GM23338 (cell line): ENCODE measurements at regions not wholly inside any gene's neighbourhood (a gene's known extent, or its start where the extent isn't known, plus 50 kb on each side); places are given as distances from the start of the nearest gene placed in this dataset.

Experiments used
- ATAC-seq: fragments of 200-7000 bp; cut with Tn5 transposase; 3 replicates; pipeline ENCODE4 v1.9.1; 2020
- DNase-seq: peaks from one replicate; pipeline ENCODE4 v3.0.0-alpha.2; 2015; ENCODE audit warnings: low spot score
- H2AFZ ChIP-seq: fragments of 200-600 bp; sonication (generic); 2 replicates; pipeline ENCODE4 v1.8.0; 2016; ENCODE audit warnings: antibody characterized with exemption, mild to moderate bottlenecking, moderate library complexity
- H3F3A ChIP-seq: fragments of 200-600 bp; sonication (generic); replicated peaks from 2 replicates; pipeline ENCODE4 v1.8.0; 2017; ENCODE audit warnings: antibody characterized with exemption, mixed run types, low read depth
- H3K27ac ChIP-seq: fragments of 200-600 bp; sonication (generic); 2 replicates; pipeline ENCODE4 v1.6.1; 2016; ENCODE audit warnings: low read depth
- H3K27me3 ChIP-seq: fragments of 200-600 bp; sonication (generic); 2 replicates; pipeline ENCODE4 v1.8.0; 2016; ENCODE audit warnings: mild to moderate bottlenecking, mixed run types, moderate library complexity; ENCODE audit not compliant: insufficient read depth
- H3K36me3 ChIP-seq: fragments of 200-600 bp; sonication (generic); 2 replicates; pipeline ENCODE4 v1.8.0; 2016; ENCODE audit warnings: mild to moderate bottlenecking; ENCODE audit not compliant: insufficient read depth
- H3K4me1 ChIP-seq: fragments of 200-600 bp; sonication (generic); 2 replicates; pipeline ENCODE4 v1.8.0; 2016; ENCODE audit warnings: mild to moderate bottlenecking, moderate library complexity; ENCODE audit not compliant: insufficient read depth
- H3K4me2 ChIP-seq: fragments of 200-600 bp; sonication (generic); 2 replicates; pipeline ENCODE4 v1.7.1; 2017; ENCODE audit warnings: mixed run types
- H3K4me3 ChIP-seq: fragments of 200-600 bp; sonication (generic); 2 replicates; pipeline ENCODE4 v1.6.1; 2016; ENCODE audit warnings: mixed run types
- H3K79me2 ChIP-seq: fragments of 200-600 bp; sonication (generic); replicated peaks from 2 replicates; pipeline ENCODE4 v1.8.0; 2017; ENCODE audit warnings: mild to moderate bottlenecking; ENCODE audit not compliant: insufficient read depth
- H3K9me2 ChIP-seq: fragments of 200-600 bp; sonication (generic); 2 replicates; pipeline ENCODE4 v1.8.0; 2017; ENCODE audit not compliant: insufficient read depth
- H4K20me1 ChIP-seq: fragments of 200-600 bp; sonication (generic); replicated peaks from 2 replicates; pipeline ENCODE4 v1.8.0; 2017; ENCODE audit warnings: mild to moderate bottlenecking; ENCODE audit not compliant: insufficient read depth
- H3K27ac Mint-ChIP-seq: 2 replicates; pipeline ENCODE4 v1.8.0; 2020; ENCODE audit warnings: inconsistent platforms, mild to moderate bottlenecking, moderate library complexity, mixed read lengths
- H3K27me3 Mint-ChIP-seq: 3 replicates; pipeline ENCODE4 v1.8.0; 2022; ENCODE audit warnings: low read depth, mild to moderate bottlenecking, moderate library complexity, mixed read lengths, inconsistent platforms; ENCODE audit not compliant: insufficient read depth, poor library complexity
- H3K36me3 Mint-ChIP-seq: 3 replicates; pipeline ENCODE4 v1.8.0; 2021; ENCODE audit warnings: low read depth, mild to moderate bottlenecking, inconsistent platforms, moderate library complexity, mixed read lengths
- H3K4me1 Mint-ChIP-seq: 3 replicates; pipeline ENCODE4 v1.8.0; 2020; ENCODE audit warnings: mild to moderate bottlenecking, inconsistent platforms, mixed read lengths
- H3K4me3 Mint-ChIP-seq: 3 replicates; pipeline ENCODE4 v1.8.0; 2021; ENCODE audit warnings: moderate library complexity, mild to moderate bottlenecking, inconsistent platforms, mixed read lengths
- H3K9me3 Mint-ChIP-seq: 3 replicates; pipeline ENCODE4 v1.8.0; 2020; ENCODE audit warnings: moderate library complexity, mild to moderate bottlenecking, inconsistent platforms, mixed read lengths
- CREB1 ChIP-seq: fragments of 250-450 bp; sonication (Bioruptor Pico); IDR thresholded peaks from 2 replicates; pipeline ENCODE4 v1.5.0; 2020; ENCODE audit warnings: low read depth, mild to moderate bottlenecking, moderate library complexity
- EZH2phosphoT487 ChIP-seq: fragments of 200-600 bp; sonication (generic); IDR thresholded peaks from one replicate; pipeline ENCODE4 v1.8.1; 2018; ENCODE audit warnings: antibody characterized with exemption; ENCODE audit not compliant: unreplicated experiment
- JUNB ChIP-seq: IDR thresholded peaks from one replicate; pipeline ENCODE4 v1.6.1; 2016; ENCODE audit warnings: antibody characterized with exemption; ENCODE audit not compliant: unreplicated experiment
- NANOG ChIP-seq: IDR thresholded peaks from 2 replicates; pipeline ENCODE4 v1.6.1; 2016; ENCODE audit warnings: antibody characterized with exemption, borderline replicate concordance
- POLR2AphosphoS5 ChIP-seq: IDR thresholded peaks from 2 replicates; pipeline ENCODE4 v1.6.1; 2016; ENCODE audit warnings: antibody characterized with exemption, low read depth
- REST ChIP-seq: IDR thresholded peaks from one replicate; pipeline ENCODE4 v1.6.1; 2018; ENCODE audit warnings: antibody characterized with exemption; ENCODE audit not compliant: unreplicated experiment
- STAT1 ChIP-seq: IDR thresholded peaks from one replicate; pipeline ENCODE4 v1.6.1; 2016; ENCODE audit warnings: antibody characterized with exemption; ENCODE audit not compliant: unreplicated experiment
- ZNF114 ChIP-seq: fragments of 250-450 bp; sonication (Bioruptor Pico); IDR thresholded peaks from 2 replicates; pipeline ENCODE4 v1.5.0; 2020; ENCODE audit warnings: mild to moderate bottlenecking, moderate library complexity
- ZNF331 ChIP-seq: fragments of 250-450 bp; sonication (Bioruptor Pico); IDR thresholded peaks from 2 replicates; pipeline ENCODE4 v1.5.0; 2020; ENCODE audit warnings: low read depth, mild to moderate bottlenecking, moderate library complexity
- ZNF462 ChIP-seq: fragments of 250-450 bp; sonication (Bioruptor Pico); IDR thresholded peaks from 2 replicates; pipeline ENCODE4 v1.5.0; 2020; ENCODE audit warnings: mild to moderate bottlenecking, moderate library complexity
- TF ChIP-seq, protein P1 (sequence below): IDR thresholded peaks from 2 replicates; pipeline ENCODE4 v1.6.1; 2016; ENCODE audit warnings: antibody characterized with exemption
- TF ChIP-seq, protein P2 (sequence below), 2 experiments: fragments of 200-600 bp in 1 of 2; sonication (generic) in 1 of 2; conservative IDR thresholded peaks; 2 replicates each; pipeline versions ENCODE4 v1.5.1 to v1.6.1; 2016 to 2017; ENCODE audit warnings: antibody characterized with exemption in 2 of 2, low read depth in 2 of 2, mild to moderate bottlenecking in 2 of 2, moderate library complexity in 1 of 2

DNA sequence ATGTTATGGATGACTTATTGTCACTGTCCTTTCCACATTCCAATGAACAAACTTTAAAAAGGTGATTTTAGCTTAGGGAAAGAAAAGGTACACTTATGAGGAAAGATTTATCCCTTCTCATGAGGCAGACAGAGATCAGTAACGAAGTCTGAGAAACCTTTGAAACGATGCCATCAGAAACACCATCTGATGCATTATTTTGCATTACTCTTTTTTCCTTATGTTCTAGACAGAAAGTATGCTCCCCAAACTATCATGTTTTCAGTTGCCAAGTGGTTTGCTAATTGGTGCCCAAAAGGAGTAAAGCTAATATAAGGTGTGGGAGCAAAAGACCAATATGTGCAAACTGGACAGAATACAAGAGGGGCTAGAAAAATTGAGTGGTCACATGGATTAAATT, 397.7 kb upstream of the RIOK2 start (continued):
- TF ChIP-seq, protein P1, sequence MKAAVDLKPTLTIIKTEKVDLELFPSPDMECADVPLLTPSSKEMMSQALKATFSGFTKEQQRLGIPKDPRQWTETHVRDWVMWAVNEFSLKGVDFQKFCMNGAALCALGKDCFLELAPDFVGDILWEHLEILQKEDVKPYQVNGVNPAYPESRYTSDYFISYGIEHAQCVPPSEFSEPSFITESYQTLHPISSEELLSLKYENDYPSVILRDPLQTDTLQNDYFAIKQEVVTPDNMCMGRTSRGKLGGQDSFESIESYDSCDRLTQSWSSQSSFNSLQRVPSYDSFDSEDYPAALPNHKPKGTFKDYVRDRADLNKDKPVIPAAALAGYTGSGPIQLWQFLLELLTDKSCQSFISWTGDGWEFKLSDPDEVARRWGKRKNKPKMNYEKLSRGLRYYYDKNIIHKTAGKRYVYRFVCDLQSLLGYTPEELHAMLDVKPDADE = no peak

DNA sequence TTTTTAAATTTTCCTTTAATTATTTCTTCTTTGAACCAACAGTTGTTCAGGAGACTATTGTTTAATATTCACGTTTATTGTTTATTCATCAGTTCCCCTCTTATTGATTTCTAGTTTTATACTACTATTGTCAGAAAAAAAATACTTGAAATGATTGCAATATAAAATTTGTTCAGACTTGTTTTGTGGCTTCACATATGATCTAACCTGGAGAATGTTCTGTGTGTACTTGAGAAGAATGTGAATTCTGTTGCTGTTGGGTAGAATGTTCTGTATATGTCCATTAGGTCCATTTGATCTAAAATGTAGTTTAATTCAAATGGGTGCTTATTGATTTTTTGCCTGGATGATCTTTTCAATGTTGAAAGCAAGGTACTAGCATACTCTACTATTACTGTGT, 408.7 kb upstream of the RIOK2 start:
- H3K36me3 ChIP-seq = no peaks in the 10 kb centered on the region
- no peaks in the 10 kb centered on the region for H3K4me1 ChIP-seq
- Mint-ChIP-seq H3K27ac (no peak overlapping the region), H3K27me3 (peaks cover 2% of the 10 kb centered on the region), H3K4me1 (no peaks in the 10 kb centered on the region), H3K36me3 (peaks cover 2% of the 10 kb centered on the region; the same call in 2 of the 3 replicates), H3K9me3 (peaks cover 23% of the 10 kb centered on the region), H3K4me3 (no peak overlapping the region)
- no peak overlapping the region for H3K4me3 ChIP-seq
- H3K4me2 ChIP-seq = no peak overlapping the region
- ATAC-seq (no peak), DNase-seq (no peak)
- H3K79me2 ChIP-seq = no peaks in the 10 kb centered on the region
- H2AFZ ChIP-seq = no peak overlapping the region
- no peaks in the 10 kb centered on the region for H3F3A ChIP-seq
- H3K27ac ChIP-seq = no peak overlapping the region
- H3K9me2 ChIP-seq = no peaks in the 10 kb centered on the region
- no peaks in the 10 kb centered on the region for H3K27me3 ChIP-seq
- no peaks in the 10 kb centered on the region for H4K20me1 ChIP-seq
- TF ChIP-seq JUNB (no peak), ZNF114 (no peak), REST (no peak), POLR2AphosphoS5 (no peak), NANOG (no peak), ZNF462 (CRISPR knock-in tag) (no peak), STAT1 (no peak), CREB1 (no peak), EZH2phosphoT487 (no peak), ZNF331 (CRISPR knock-in tag) (no peak)
- TF ChIP-seq, protein P1 = no peak
- TF ChIP-seq, protein P2, sequence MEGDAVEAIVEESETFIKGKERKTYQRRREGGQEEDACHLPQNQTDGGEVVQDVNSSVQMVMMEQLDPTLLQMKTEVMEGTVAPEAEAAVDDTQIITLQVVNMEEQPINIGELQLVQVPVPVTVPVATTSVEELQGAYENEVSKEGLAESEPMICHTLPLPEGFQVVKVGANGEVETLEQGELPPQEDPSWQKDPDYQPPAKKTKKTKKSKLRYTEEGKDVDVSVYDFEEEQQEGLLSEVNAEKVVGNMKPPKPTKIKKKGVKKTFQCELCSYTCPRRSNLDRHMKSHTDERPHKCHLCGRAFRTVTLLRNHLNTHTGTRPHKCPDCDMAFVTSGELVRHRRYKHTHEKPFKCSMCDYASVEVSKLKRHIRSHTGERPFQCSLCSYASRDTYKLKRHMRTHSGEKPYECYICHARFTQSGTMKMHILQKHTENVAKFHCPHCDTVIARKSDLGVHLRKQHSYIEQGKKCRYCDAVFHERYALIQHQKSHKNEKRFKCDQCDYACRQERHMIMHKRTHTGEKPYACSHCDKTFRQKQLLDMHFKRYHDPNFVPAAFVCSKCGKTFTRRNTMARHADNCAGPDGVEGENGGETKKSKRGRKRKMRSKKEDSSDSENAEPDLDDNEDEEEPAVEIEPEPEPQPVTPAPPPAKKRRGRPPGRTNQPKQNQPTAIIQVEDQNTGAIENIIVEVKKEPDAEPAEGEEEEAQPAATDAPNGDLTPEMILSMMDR (conservative IDR thresholded peaks at IDR 0.05; ENCODE audit: low read depth in 2 of 2) = no peak
